ENCODE measurements at regions not wholly inside any gene's neighbourhood (a gene's known extent, or its start where the extent isn't known, plus 50 kb on each side); places are given as distances from the start of the nearest gene placed in this dataset.

DNA sequence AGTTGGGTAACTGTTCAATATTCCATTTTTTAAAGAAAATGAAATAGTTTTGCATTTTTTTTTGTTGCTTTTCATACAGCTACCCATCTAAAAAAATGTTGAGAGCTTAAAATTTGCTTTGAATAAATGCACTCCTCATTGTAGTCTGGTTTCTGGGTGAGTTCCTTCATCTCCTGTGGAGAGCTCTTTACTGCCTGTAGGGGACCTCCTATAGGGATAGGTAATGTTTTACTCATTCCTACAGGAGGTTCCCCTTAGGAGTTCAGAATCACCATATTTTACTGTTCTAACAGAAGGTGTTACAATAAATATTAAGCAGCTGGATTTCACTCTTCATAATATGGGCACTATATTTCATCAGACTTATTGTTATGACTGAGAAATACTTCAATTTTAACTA is 947.3 kb upstream of the CRIM1 start:
- Mint-ChIP-seq H3K36me3 (ENCODE audit: insufficient read depth) (no peaks in the 10 kb centered on the region), H3K9me3 (ENCODE audit: low read depth) (no peaks in the 10 kb centered on the region), H3K27ac (no peak overlapping the region), H3K4me3 (ENCODE audit: low read depth) (no peak overlapping the region), H3K27me3 (no peaks in the 10 kb centered on the region), H3K4me1 (ENCODE audit: low read depth) (peaks cover 1% of the 10 kb centered on the region)
- DNase-seq (ENCODE audit: low spot score, unreplicated experiment) = no peak
- TF ChIP-seq, protein P1, sequence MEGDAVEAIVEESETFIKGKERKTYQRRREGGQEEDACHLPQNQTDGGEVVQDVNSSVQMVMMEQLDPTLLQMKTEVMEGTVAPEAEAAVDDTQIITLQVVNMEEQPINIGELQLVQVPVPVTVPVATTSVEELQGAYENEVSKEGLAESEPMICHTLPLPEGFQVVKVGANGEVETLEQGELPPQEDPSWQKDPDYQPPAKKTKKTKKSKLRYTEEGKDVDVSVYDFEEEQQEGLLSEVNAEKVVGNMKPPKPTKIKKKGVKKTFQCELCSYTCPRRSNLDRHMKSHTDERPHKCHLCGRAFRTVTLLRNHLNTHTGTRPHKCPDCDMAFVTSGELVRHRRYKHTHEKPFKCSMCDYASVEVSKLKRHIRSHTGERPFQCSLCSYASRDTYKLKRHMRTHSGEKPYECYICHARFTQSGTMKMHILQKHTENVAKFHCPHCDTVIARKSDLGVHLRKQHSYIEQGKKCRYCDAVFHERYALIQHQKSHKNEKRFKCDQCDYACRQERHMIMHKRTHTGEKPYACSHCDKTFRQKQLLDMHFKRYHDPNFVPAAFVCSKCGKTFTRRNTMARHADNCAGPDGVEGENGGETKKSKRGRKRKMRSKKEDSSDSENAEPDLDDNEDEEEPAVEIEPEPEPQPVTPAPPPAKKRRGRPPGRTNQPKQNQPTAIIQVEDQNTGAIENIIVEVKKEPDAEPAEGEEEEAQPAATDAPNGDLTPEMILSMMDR (IDR thresholded peaks at IDR 0.05; ENCODE audit: unreplicated experiment) = no peak

DNA sequence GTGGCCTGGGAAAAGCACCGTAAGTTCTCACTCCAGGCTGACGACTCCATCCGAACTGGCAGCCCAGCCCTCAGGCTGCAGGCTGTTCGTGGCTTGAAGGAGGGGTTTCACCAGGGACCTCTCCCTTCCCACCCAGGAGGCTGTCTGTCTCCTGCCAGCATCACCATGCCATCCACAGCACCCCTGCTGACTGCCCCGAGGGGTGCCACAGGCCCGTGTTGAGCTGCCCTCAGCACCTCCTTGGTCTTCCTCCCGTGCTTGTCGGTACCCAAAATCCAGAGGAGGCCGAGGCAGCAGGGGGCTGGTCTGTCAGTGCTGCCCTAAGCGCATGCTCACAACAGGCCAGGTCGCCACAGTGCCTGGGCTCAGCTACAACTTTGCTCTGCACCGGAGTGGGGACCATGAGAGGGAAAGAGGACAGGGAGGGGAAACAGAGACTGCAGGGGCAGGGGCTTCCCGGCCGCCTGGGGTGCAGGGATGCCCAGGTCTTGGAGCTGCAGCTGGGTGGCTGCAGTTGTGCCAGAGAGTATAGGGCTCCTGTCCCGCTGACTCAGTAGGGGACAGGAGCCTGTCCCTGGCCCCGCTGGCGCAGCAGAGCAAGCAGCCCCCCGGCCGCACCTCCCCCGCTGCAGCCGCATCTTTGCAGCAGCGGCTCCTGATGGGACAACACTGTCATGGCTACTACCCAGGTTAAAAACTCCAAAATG is 963.7 kb upstream of the CRIM1 start:
- H3K9me3 Mint-ChIP-seq (ENCODE audit: low read depth) = no peaks in the 10 kb centered on the region
- H3K4me3 Mint-ChIP-seq (ENCODE audit: low read depth) = no peak overlapping the region
- no peak overlapping the region for H3K27ac Mint-ChIP-seq
- no peaks in the 10 kb centered on the region for H3K4me1 Mint-ChIP-seq (ENCODE audit: low read depth)
- H3K36me3 Mint-ChIP-seq (ENCODE audit: insufficient read depth) = no peaks in the 10 kb centered on the region
- H3K27me3 Mint-ChIP-seq = no peaks in the 10 kb centered on the region
- TF ChIP-seq, protein P1 (IDR thresholded peaks at IDR 0.05; ENCODE audit: unreplicated experiment) = no peak
- DNase-seq (ENCODE audit: low spot score, unreplicated experiment) = no peak

DNA sequence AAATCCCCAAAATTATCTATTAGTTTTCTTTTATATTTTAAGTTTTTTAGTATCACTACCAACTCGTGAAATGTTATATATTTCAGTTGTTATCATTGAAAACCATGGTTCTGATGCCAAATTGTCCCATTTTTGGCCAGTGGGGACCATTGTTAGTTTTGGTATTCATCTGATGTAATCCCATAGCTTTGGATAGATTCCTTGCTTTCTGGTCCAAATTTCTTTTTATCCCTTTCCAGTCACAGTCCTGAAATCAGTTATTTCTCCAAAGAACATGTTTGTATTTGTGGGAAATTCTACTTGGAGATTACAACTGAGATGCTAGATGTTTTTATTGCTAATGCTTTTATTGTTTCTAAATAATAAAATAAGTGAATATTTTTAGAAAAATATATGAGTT is 976.8 kb upstream of the CRIM1 start:
- H3K36me3 Mint-ChIP-seq (ENCODE audit: insufficient read depth) = no peaks in the 10 kb centered on the region
- H3K27me3 Mint-ChIP-seq = no peaks in the 10 kb centered on the region
- no peak overlapping the region for H3K4me3 Mint-ChIP-seq (ENCODE audit: low read depth)
- H3K4me1 Mint-ChIP-seq (ENCODE audit: low read depth) = no peaks in the 10 kb centered on the region
- peaks cover 4% of the 10 kb centered on the region for H3K9me3 Mint-ChIP-seq (ENCODE audit: low read depth)
- H3K27ac Mint-ChIP-seq = no peak overlapping the region
- no peak for DNase-seq (ENCODE audit: low spot score, unreplicated experiment)
- TF ChIP-seq, protein P1 (IDR thresholded peaks at IDR 0.05; ENCODE audit: unreplicated experiment) = no peak

DNA sequence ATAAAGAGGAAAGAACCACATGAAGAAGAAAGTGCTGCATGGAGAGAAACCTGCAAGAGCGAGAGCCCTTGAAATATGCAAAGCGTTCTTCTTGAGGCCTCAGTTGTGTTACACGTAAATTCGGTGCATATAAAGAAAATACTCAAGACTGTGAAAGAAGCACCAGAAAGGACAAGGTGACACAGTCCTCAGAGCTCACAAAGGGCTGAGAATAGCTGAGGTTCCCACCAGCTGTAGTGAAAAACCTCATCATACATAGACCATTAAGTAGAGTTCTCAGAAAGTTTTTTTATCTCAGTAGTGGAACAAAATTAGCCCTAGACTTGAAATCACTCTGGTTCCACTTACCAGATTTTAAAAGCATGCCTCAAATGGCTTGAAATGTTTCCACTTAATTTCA is 980.7 kb upstream of the CRIM1 start:
- Mint-ChIP-seq H3K9me3 (ENCODE audit: low read depth) (peaks cover 10% of the 10 kb centered on the region), H3K4me3 (ENCODE audit: low read depth) (no peak overlapping the region), H3K27me3 (no peaks in the 10 kb centered on the region), H3K4me1 (ENCODE audit: low read depth) (no peaks in the 10 kb centered on the region), H3K27ac (no peak overlapping the region), H3K36me3 (ENCODE audit: insufficient read depth) (no peaks in the 10 kb centered on the region)
- TF ChIP-seq, protein P1 (IDR thresholded peaks at IDR 0.05; ENCODE audit: unreplicated experiment) = no peak
- DNase-seq (ENCODE audit: low spot score, unreplicated experiment) = no peak

DNA sequence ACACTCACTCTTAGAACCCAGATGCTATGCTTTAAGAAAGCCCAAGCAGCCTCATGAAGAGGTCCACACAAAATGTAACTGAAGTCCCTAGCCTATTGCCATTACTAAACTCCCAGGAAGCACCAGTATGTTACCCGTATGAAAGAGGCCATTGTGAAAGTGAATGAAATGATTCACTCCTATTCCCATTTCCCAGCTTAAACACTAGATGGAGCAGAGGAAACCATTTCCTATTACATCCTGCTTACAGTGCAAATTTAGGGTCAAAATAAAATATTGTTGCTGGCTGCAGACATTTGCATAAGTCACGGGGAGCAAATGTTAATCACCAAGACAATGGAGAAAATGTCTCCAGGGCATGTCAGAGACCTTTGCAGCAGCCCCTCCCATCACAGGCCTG is 989.7 kb upstream of the CRIM1 start:
- Mint-ChIP-seq H3K9me3 (ENCODE audit: low read depth) (peaks cover 3% of the 10 kb centered on the region), H3K4me1 (ENCODE audit: low read depth) (no peaks in the 10 kb centered on the region), H3K36me3 (ENCODE audit: insufficient read depth) (no peaks in the 10 kb centered on the region), H3K4me3 (ENCODE audit: low read depth) (no peak overlapping the region), H3K27me3 (no peaks in the 10 kb centered on the region), H3K27ac (no peak overlapping the region)
- TF ChIP-seq, protein P1 (IDR thresholded peaks at IDR 0.05; ENCODE audit: unreplicated experiment) = no peak
- no peak for DNase-seq (ENCODE audit: low spot score, unreplicated experiment)
